Tibial nerve (tissue), 4 donors: ENCODE measurements at regions not wholly inside any gene's neighbourhood (a gene's known extent, or its start where the extent isn't known, plus 50 kb on each side); places are given as distances from the start of the nearest gene placed in this dataset.

Experiments
- CTCF ChIP-seq, 5 experiments: fragments of 200-600 bp in 3 of 5; fragments of 450-650 bp in 2 of 5; sonication (generic) in 3 of 5; IDR thresholded peaks; one replicate each; pipeline ENCODE4 v1.5.1; 2016 to 2019; ENCODE audit warnings: antibody characterized with exemption in 5 of 5, mild to moderate bottlenecking in 3 of 5, moderate library complexity in 2 of 5
- EP300 ChIP-seq, 2 donors: sonication (generic); formaldehyde crosslinking; IDR thresholded peaks; one replicate each; pipeline ENCODE4 v1.6.1; 2017; ENCODE audit warnings: antibody characterized with exemption in 2 of 2, mild to moderate bottlenecking in 1 of 2
- POLR2A ChIP-seq, 2 donors: fragments of 450-650 bp; IDR thresholded peaks; one replicate each; pipeline ENCODE4 v1.6.1; 2017; ENCODE audit warnings: antibody characterized with exemption in 2 of 2, mild to moderate bottlenecking in 2 of 2, moderate library complexity in 2 of 2

GRCh38 chr2:145040433-145040832 lies 520.5 kb upstream of the ZEB2 start:
- no peak for TF ChIP-seq CTCF (IDR thresholded peaks at IDR 0.05)
- TF ChIP-seq POLR2A (IDR thresholded peaks at IDR 0.05), result no peak
- TF ChIP-seq EP300 (IDR thresholded peaks at IDR 0.05), result no peak
